Endodermal cell (in vitro differentiated cells): ENCODE measurements at regions not wholly inside any gene's neighbourhood (a gene's known extent, or its start where the extent isn't known, plus 50 kb on each side); places are given as distances from the start of the nearest gene placed in this dataset.

ENCODE experiments used
- DNase-seq: peaks from one replicate; pipeline ENCODE4 v3.0.0-alpha.2; 2017
- H3K27ac ChIP-seq: 2 replicates; pipeline ENCODE4 v1.5.1; 2013; ENCODE audit warnings: mild to moderate bottlenecking, low read depth, low read length, moderate library complexity
- H3K27me3 ChIP-seq: 2 replicates; pipeline ENCODE4 v1.6.1; 2013; ENCODE audit warnings: mild to moderate bottlenecking, low read length, moderate library complexity; ENCODE audit not compliant: insufficient read depth, control insufficient read depth, poor library complexity, severe bottlenecking
- H3K36me3 ChIP-seq: 2 replicates; pipeline ENCODE4 v1.7.0; 2013; ENCODE audit warnings: mild to moderate bottlenecking, low read length, moderate library complexity; ENCODE audit not compliant: control insufficient read depth, insufficient read depth
- H3K4me1 ChIP-seq: one replicate; pipeline ENCODE4 v1.7.0; 2013; ENCODE audit warnings: low read length; ENCODE audit not compliant: control insufficient read depth, insufficient read depth
- H3K4me3 ChIP-seq: 2 replicates; pipeline ENCODE4 v1.5.1; 2013; ENCODE audit warnings: mild to moderate bottlenecking, low read length, moderate library complexity
- H3K9ac ChIP-seq: 2 replicates; pipeline ENCODE4 v1.6.1; 2013; ENCODE audit warnings: mild to moderate bottlenecking, low read length, moderate library complexity; ENCODE audit not compliant: poor library complexity, severe bottlenecking; ENCODE audit errors: extremely low read depth
- H3K9me3 ChIP-seq: 2 replicates; pipeline ENCODE4 v1.6.1; 2013; ENCODE audit warnings: mild to moderate bottlenecking, low read length, moderate library complexity; ENCODE audit not compliant: control insufficient read depth
- H3K27ac Mint-ChIP-seq: 2 replicates; pipeline ENCODE4 v1.8.0; 2020; ENCODE audit warnings: mixed read lengths
- H3K27me3 Mint-ChIP-seq: 2 replicates; pipeline ENCODE4 v1.8.0; 2021; ENCODE audit warnings: mild to moderate bottlenecking, mixed read lengths; ENCODE audit not compliant: insufficient read depth
- H3K36me3 Mint-ChIP-seq: 2 replicates; pipeline ENCODE4 v1.8.0; 2020; ENCODE audit warnings: low read depth, mixed read lengths
- H3K4me1 Mint-ChIP-seq: 2 replicates; pipeline ENCODE4 v1.8.0; 2020; ENCODE audit warnings: mixed read lengths
- H3K4me3 Mint-ChIP-seq: 2 replicates; pipeline ENCODE4 v1.8.0; 2020; ENCODE audit warnings: mild to moderate bottlenecking, moderate library complexity, mixed read lengths
- H3K9me3 Mint-ChIP-seq: 2 replicates; pipeline ENCODE4 v1.8.0; 2020; ENCODE audit warnings: mild to moderate bottlenecking, mixed read lengths
- WGBS, 2 experiments: methylation state at CpG; one replicate each; pipeline versions ENCODE4 v1.1.5 to v1.1.7; 2013; ENCODE audit warnings: missing lambda C conversion rate in 2 of 2, mixed read lengths in 1 of 2; ENCODE audit not compliant: insufficient coverage in 1 of 2, insufficient read length in 1 of 2; 5-methylcytosine and 5-hydroxymethylcytosine counted together
- TF ChIP-seq, protein P1 (sequence below): fragments of 200-600 bp; sonication (generic); conservative IDR thresholded peaks from 2 replicates; pipeline ENCODE4 v1.5.0; 2021; ENCODE audit warnings: antibody characterized with exemption, mild to moderate bottlenecking

- H3K4me1 Mint-ChIP-seq = peaks cover 27% of the 10 kb centered on the region
- Histone ChIP-seq H3K36me3 (no peaks in the 10 kb centered on the region), H3K4me1 (peaks cover 16% of the 10 kb centered on the region), H3K27me3 (peaks cover 7% of the 10 kb centered on the region), H3K9ac (no peak overlapping the region), H3K27ac (no peak overlapping the region), H3K9me3 (no peaks in the 10 kb centered on the region), H3K4me3 (peak overlapping the region; percentile 54)
- H3K9me3 Mint-ChIP-seq = peaks cover 5% of the 10 kb centered on the region
- TF ChIP-seq, protein P1, sequence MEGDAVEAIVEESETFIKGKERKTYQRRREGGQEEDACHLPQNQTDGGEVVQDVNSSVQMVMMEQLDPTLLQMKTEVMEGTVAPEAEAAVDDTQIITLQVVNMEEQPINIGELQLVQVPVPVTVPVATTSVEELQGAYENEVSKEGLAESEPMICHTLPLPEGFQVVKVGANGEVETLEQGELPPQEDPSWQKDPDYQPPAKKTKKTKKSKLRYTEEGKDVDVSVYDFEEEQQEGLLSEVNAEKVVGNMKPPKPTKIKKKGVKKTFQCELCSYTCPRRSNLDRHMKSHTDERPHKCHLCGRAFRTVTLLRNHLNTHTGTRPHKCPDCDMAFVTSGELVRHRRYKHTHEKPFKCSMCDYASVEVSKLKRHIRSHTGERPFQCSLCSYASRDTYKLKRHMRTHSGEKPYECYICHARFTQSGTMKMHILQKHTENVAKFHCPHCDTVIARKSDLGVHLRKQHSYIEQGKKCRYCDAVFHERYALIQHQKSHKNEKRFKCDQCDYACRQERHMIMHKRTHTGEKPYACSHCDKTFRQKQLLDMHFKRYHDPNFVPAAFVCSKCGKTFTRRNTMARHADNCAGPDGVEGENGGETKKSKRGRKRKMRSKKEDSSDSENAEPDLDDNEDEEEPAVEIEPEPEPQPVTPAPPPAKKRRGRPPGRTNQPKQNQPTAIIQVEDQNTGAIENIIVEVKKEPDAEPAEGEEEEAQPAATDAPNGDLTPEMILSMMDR = no peak
- DNase-seq = no peak
- H3K4me3 Mint-ChIP-seq = no peak overlapping the region
- H3K36me3 Mint-ChIP-seq = no peaks in the 10 kb centered on the region
- 35 to 37% methylated on average over 2 of the region's 2 CpGs for WGBS, 2 experiments
- no peaks in the 10 kb centered on the region for H3K27me3 Mint-ChIP-seq
- H3K27ac Mint-ChIP-seq = no peak overlapping the region
These were observed 440.4 kb upstream of the SALL1 start for GRCh38 chr16:51591480-51591879.

- TF ChIP-seq, protein P1 = no peak
- 92 to 93% methylated on average over 3 of the region's 3 CpGs for WGBS, 2 experiments
- H3K27ac Mint-ChIP-seq = no peak overlapping the region
- H3K9me3 Mint-ChIP-seq = no peaks in the 10 kb centered on the region
- no peaks in the 10 kb centered on the region for H3K36me3 Mint-ChIP-seq
- H3K9ac ChIP-seq = no peak overlapping the region
- H3K27me3 ChIP-seq = no peaks in the 10 kb centered on the region
- H3K4me3 Mint-ChIP-seq = no peak overlapping the region
- no peak for DNase-seq
- peaks cover 17% of the 10 kb centered on the region for H3K4me1 Mint-ChIP-seq
- H3K4me1 ChIP-seq = no peaks in the 10 kb centered on the region
- no peaks in the 10 kb centered on the region for H3K27me3 Mint-ChIP-seq
- no peaks in the 10 kb centered on the region for H3K36me3 ChIP-seq
- H3K9me3 ChIP-seq = no peaks in the 10 kb centered on the region
- no peak overlapping the region for H3K27ac ChIP-seq
- H3K4me3 ChIP-seq = no peak overlapping the region
These were observed 428.7 kb upstream of the SALL1 start for GRCh38 chr16:51579652-51580360.

DNA sequence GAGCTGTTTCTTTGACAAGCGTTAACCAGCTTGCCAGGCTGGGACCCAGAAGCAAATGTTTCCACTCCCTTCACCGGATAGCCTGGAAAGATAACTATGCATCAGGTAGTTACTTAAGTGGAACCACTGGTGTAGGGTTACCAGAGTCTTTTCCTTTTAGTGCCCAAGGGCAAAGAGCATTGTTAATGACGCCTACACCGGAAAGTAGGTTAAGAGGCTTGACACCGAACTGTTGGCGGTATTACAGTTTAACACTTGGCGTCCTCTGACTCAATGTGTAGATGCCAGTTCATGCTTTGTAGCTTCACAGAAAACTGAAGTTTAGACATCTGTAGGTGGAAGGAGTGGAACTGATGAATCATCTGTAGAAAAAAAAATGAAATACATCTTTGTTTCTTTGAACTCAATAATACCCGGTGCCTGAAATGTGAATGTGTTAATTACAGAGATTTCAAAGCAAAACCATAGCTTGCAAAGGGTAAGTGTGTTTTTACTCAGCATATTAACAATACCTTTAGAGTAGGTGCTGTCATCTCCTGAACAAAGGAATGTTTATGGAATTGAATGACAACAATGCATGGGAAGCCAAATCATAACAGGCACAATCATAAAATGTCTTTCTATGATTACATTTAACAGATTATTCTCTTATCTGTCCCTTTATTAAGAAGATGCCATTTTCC, 426.7 kb upstream of the SALL1 start:
- Histone ChIP-seq H3K36me3 (no peaks in the 10 kb centered on the region), H3K9me3 (no peaks in the 10 kb centered on the region), H3K9ac (no peak overlapping the region), H3K4me1 (no peaks in the 10 kb centered on the region), H3K27me3 (no peaks in the 10 kb centered on the region), H3K27ac (no peak overlapping the region), H3K4me3 (no peak overlapping the region)
- TF ChIP-seq, protein P1 = no peak
- Mint-ChIP-seq H3K4me1 (peaks cover 17% of the 10 kb centered on the region), H3K9me3 (no peaks in the 10 kb centered on the region), H3K4me3 (no peak overlapping the region), H3K36me3 (no peaks in the 10 kb centered on the region), H3K27ac (no peak overlapping the region), H3K27me3 (peaks cover 3% of the 10 kb centered on the region)
- WGBS, 2 experiments = 74 to 82% methylated on average over 7 to 8 of the region's 8 CpGs
- no peak for DNase-seq
